ENCODE measurements at regions not wholly inside any gene's neighbourhood (a gene's known extent, or its start where the extent isn't known, plus 50 kb on each side); places are given as distances from the start of the nearest gene placed in this dataset.

DNA sequence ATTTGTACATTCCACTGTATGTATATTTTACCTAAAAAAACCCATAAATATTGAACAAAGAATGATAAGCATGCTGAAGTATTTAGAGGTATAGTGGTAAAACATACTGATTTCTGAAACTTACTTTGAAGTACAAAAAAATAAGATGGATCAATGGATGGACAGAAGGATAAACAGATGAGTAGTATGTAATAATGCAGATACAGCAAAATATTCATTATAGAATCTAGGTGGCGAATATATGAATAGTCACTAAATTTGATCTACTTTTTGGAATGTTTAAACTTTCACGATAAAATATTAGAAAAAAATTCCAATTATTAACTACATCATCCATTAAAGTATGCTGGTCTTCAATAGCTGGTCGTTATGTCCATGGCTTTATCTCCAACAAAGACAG lies 51.9 kb upstream of the GNB4 start:
- Histone ChIP-seq H3K9me3 (ENCODE audit: control insufficient read depth, insufficient read depth, low read length) (no peaks in the 10 kb centered on the region), H3K36me3 (ENCODE audit: control insufficient read depth, insufficient read depth, low read length) (no peaks in the 10 kb centered on the region), H3K4me1 (ENCODE audit: control insufficient read depth, insufficient read depth, low read length) (no peaks in the 10 kb centered on the region), H3K27ac (ENCODE audit: low read depth, low read length) (no peak overlapping the region), H3K4me3 (ENCODE audit: low read depth, low read length) (no peak overlapping the region), H3K27me3 (ENCODE audit: control insufficient read depth, insufficient read depth, low read length) (no peaks in the 10 kb centered on the region)
- WGBS (ENCODE audit: insufficient coverage), result no CpG with 5 or more reads among the region's 3 CpGs
- DNase-seq (ENCODE audit: low read depth in 4 of 6, low spot score in 6 of 6), result no peak

DNA sequence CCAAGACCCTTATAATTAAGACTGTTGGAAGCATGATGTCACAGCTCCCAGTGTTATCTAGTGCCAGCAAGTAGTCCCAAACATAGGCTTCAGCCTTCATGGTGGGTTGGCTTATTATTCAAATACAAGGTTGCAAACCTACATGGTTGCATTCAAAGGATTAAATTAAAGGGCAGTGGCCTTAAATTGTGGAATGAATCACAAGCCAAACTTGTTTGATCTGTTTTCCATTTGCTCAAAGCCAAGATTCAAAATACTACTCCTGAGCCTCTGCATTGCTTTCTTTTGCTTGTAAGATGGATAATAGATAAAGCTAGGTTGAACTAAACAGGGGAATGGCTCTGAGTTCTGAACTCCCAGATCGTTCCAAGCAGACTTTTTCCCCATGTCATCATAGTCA lies 52.4 kb upstream of the GNB4 start:
- H3K36me3 ChIP-seq (ENCODE audit: control insufficient read depth, insufficient read depth, low read length), result no peaks in the 10 kb centered on the region
- peak in 1 of 6 donors; percentile 6 for DNase-seq (ENCODE audit: low read depth in 4 of 6, low spot score in 6 of 6)
- H3K4me1 ChIP-seq (ENCODE audit: control insufficient read depth, insufficient read depth, low read length), result no peaks in the 10 kb centered on the region
- no peaks in the 10 kb centered on the region for H3K27me3 ChIP-seq (ENCODE audit: control insufficient read depth, insufficient read depth, low read length)
- no peak overlapping the region for H3K27ac ChIP-seq (ENCODE audit: low read depth, low read length)
- no CpG with 5 or more reads among the region's 1 CpG for WGBS (ENCODE audit: insufficient coverage)
- H3K4me3 ChIP-seq (ENCODE audit: low read depth, low read length), result no peak overlapping the region
- H3K9me3 ChIP-seq (ENCODE audit: control insufficient read depth, insufficient read depth, low read length), result no peaks in the 10 kb centered on the region

DNA sequence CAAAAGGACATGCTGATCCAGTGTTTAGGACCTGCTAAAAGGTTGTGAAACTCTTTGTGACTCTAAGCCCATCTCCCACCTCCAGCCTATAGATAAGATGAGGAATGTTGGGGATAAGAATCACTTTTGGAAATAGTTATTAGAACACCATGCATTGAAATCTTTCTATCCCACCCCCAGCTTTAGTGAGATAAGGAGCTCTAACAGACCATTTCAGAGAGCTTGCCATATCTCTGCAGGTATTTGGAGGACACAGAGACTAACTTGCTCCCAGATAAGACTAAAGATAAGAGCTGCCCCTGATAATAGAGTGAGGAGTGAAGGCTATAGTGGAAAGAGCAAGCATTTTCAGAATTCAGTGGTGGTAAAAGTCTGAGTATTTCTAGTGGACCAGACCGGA lies 53.1 kb upstream of the GNB4 start:
- no peaks in the 10 kb centered on the region for H3K4me1 ChIP-seq (ENCODE audit: control insufficient read depth, insufficient read depth, low read length)
- no peak overlapping the region for H3K27ac ChIP-seq (ENCODE audit: low read depth, low read length)
- no peaks in the 10 kb centered on the region for H3K36me3 ChIP-seq (ENCODE audit: control insufficient read depth, insufficient read depth, low read length)
- no peaks in the 10 kb centered on the region for H3K27me3 ChIP-seq (ENCODE audit: control insufficient read depth, insufficient read depth, low read length)
- no peak overlapping the region for H3K4me3 ChIP-seq (ENCODE audit: low read depth, low read length)
- WGBS (ENCODE audit: insufficient coverage), result 100% methylated on average over 1 of the region's 1 CpG
- no peak for DNase-seq (ENCODE audit: low read depth in 4 of 6, low spot score in 6 of 6)
- H3K9me3 ChIP-seq (ENCODE audit: control insufficient read depth, insufficient read depth, low read length), result no peaks in the 10 kb centered on the region

DNA sequence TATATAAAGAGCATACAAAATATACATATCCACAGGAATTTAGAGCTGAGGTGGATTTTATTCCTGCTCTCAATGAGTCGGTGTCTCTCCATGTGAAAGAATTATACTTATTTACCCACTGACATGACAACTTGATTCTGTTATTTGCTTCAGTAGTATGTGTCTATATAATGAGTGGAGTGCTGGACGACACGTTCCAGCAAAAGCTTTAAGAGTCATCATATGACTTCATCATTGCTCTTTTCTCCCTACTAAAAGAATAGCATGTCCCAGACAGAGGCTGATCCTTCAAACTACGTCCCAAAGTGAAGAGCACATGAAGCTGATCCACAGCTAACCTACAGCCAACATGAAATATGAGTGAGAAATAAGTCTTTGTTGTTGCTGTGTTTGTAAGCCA lies 54.3 kb upstream of the GNB4 start:
- H3K4me1 ChIP-seq (ENCODE audit: control insufficient read depth, insufficient read depth, low read length), result no peaks in the 10 kb centered on the region
- H3K27ac ChIP-seq (ENCODE audit: low read depth, low read length), result no peak overlapping the region
- no peak for DNase-seq (ENCODE audit: low read depth in 4 of 6, low spot score in 6 of 6)
- no peak overlapping the region for H3K4me3 ChIP-seq (ENCODE audit: low read depth, low read length)
- no peaks in the 10 kb centered on the region for H3K9me3 ChIP-seq (ENCODE audit: control insufficient read depth, insufficient read depth, low read length)
- no CpG with 5 or more reads among the region's 4 CpGs for WGBS (ENCODE audit: insufficient coverage)
- H3K36me3 ChIP-seq (ENCODE audit: control insufficient read depth, insufficient read depth, low read length), result no peaks in the 10 kb centered on the region
- no peaks in the 10 kb centered on the region for H3K27me3 ChIP-seq (ENCODE audit: control insufficient read depth, insufficient read depth, low read length)

DNA sequence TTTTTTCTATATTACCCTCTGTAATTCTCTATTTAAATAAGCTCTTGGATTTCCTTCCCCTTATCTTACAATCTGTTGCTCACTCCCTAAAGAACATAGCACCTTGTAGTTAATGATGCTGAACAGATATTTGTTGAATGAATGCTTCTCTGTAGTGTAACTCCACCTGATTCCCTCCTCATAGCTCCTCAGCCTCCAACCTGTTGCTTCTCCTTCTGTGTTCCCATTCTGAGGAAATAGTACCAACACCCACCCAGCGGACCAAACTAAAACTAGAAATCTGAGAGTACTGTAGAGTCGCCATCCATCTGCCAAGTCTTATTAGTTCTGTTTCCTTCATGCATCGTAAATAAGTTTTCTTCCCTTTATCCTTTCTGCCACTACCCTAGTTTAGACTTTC lies 55.5 kb upstream of the GNB4 start:
- H3K27ac ChIP-seq (ENCODE audit: low read depth, low read length), result no peak overlapping the region
- no peaks in the 10 kb centered on the region for H3K27me3 ChIP-seq (ENCODE audit: control insufficient read depth, insufficient read depth, low read length)
- H3K4me1 ChIP-seq (ENCODE audit: control insufficient read depth, insufficient read depth, low read length), result no peaks in the 10 kb centered on the region
- H3K4me3 ChIP-seq (ENCODE audit: low read depth, low read length), result no peak overlapping the region
- H3K36me3 ChIP-seq (ENCODE audit: control insufficient read depth, insufficient read depth, low read length), result no peaks in the 10 kb centered on the region
- no peaks in the 10 kb centered on the region for H3K9me3 ChIP-seq (ENCODE audit: control insufficient read depth, insufficient read depth, low read length)
- DNase-seq (ENCODE audit: low read depth in 4 of 6, low spot score in 6 of 6), result no peak
- WGBS (ENCODE audit: insufficient coverage), result 81% methylated on average over 3 of the region's 3 CpGs

DNA sequence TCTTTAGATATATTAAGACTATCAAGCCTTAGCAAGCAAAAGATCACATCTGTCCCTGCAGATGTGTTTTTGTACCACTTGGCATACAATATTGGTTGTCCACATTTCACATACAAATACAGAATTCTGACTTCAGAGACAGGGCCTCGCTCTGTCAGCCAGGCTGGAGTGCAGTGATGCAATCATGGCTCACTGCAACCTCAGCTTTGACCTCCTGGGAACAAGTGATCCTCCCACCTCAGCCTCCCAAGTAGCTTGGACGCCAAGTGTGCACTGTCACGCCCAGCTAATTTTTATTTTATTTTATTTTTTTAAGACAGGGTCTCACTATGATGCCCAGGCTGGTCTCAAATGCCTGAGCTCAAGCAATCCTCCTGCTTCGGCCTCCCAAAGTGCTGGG lies 53.0 kb upstream of the ACTL6A start:
- Histone ChIP-seq H3K4me1 (ENCODE audit: control insufficient read depth, insufficient read depth, low read length) (peaks cover 3% of the 10 kb centered on the region), H3K4me3 (ENCODE audit: low read depth, low read length) (no peak overlapping the region), H3K27me3 (ENCODE audit: control insufficient read depth, insufficient read depth, low read length) (no peaks in the 10 kb centered on the region), H3K9me3 (ENCODE audit: control insufficient read depth, insufficient read depth, low read length) (no peaks in the 10 kb centered on the region), H3K27ac (ENCODE audit: low read depth, low read length) (no peak overlapping the region), H3K36me3 (ENCODE audit: control insufficient read depth, insufficient read depth, low read length) (no peaks in the 10 kb centered on the region)
- WGBS (ENCODE audit: insufficient coverage), result 91% methylated on average over 1 of the region's 4 CpGs
- DNase-seq (ENCODE audit: low read depth in 4 of 6, low spot score in 6 of 6), result no peak

DNA sequence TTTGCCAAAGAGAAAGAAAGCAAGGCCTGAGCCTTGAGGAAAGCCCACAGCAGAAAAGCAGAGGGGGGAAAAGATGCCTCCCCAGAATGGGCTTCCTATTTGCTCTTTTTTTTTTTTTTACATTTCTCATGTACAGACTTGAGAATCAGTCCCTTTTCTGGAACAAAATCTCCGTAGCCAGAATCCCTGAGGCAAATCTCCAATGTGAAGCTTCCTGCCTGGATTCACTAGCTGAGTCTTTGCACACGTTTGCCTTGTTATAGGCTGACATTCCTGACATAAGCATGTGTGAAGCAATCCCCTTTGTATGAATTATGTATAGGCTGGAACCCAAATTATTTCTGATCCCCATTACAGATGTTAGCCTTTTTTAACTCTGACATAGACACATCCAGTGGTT lies 52.2 kb upstream of the ACTL6A start:
- peaks cover 3% of the 10 kb centered on the region for H3K4me1 ChIP-seq (ENCODE audit: control insufficient read depth, insufficient read depth, low read length)
- H3K4me3 ChIP-seq (ENCODE audit: low read depth, low read length), result no peak overlapping the region
- no peak overlapping the region for H3K27ac ChIP-seq (ENCODE audit: low read depth, low read length)
- no peaks in the 10 kb centered on the region for H3K36me3 ChIP-seq (ENCODE audit: control insufficient read depth, insufficient read depth, low read length)
- 60% methylated on average over 1 of the region's 2 CpGs for WGBS (ENCODE audit: insufficient coverage)
- H3K9me3 ChIP-seq (ENCODE audit: control insufficient read depth, insufficient read depth, low read length), result no peaks in the 10 kb centered on the region
- DNase-seq (ENCODE audit: low read depth in 4 of 6, low spot score in 6 of 6), result peak in 1 of 6 donors; percentile 49
- no peaks in the 10 kb centered on the region for H3K27me3 ChIP-seq (ENCODE audit: control insufficient read depth, insufficient read depth, low read length)

DNA sequence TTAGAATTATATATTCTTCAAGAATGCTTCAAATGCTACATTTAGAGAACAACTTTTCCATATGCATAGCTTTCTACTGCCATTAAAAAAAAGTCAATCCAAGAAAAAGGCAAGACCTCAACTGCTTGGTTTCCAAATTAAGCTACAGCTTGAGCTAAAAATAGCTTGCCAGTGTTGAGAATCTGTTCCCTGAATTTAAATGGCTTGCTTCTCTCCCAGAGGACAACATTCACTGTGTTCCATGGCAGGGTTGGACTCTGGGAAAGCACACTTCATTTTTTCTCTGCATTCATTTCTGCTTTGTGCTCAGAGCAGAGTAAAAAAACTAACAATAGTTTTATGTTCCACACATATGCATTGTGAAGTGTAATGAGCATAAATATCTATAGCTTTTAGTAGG lies 50.3 kb upstream of the ACTL6A start:
- peak overlapping the region; percentile 49 for H3K27ac ChIP-seq (ENCODE audit: low read depth, low read length)
- DNase-seq (ENCODE audit: low read depth in 4 of 6, low spot score in 6 of 6), result peak in 3 of 6 donors; percentile 37 to 91 (median 85)
- no peaks in the 10 kb centered on the region for H3K27me3 ChIP-seq (ENCODE audit: control insufficient read depth, insufficient read depth, low read length)
- no peak overlapping the region for H3K4me3 ChIP-seq (ENCODE audit: low read depth, low read length)
- peaks cover 3% of the 10 kb centered on the region for H3K4me1 ChIP-seq (ENCODE audit: control insufficient read depth, insufficient read depth, low read length)
- H3K9me3 ChIP-seq (ENCODE audit: control insufficient read depth, insufficient read depth, low read length), result no peaks in the 10 kb centered on the region
- H3K36me3 ChIP-seq (ENCODE audit: control insufficient read depth, insufficient read depth, low read length), result no peaks in the 10 kb centered on the region

Measured in spinal cord (tissue), 9 donors.